Stimulated activated memory B cell treated with anti-CD40 and anti-IgM and Interleukin-4, amounts not matched to agents 10 μg/mL and 1 μg/mL and 100 μg/mL, for 72 hours (primary cell): ENCODE measurements at regions not wholly inside any gene's neighbourhood (a gene's known extent, or its start where the extent isn't known, plus 50 kb on each side); places are given as distances from the start of the nearest gene placed in this dataset.
"Not testable (repeated sequence)": the region's sequence is repeated elsewhere in the genome, so short reads cannot be mapped to it uniquely, and the experiment has no call there.

Experiments
- ATAC-seq: fragments of 150-1000 bp; cut with Tn5 transposase; 2 replicates; pipeline ENCODE4 v1.10.0; 2021
- H3K27ac Mint-ChIP-seq: one replicate; pipeline ENCODE4 v1.8.0; 2022; ENCODE audit warnings: mild to moderate bottlenecking, mixed read lengths
- H3K27me3 Mint-ChIP-seq: one replicate; pipeline ENCODE4 v1.8.0; 2022; ENCODE audit warnings: mixed read lengths
- H3K36me3 Mint-ChIP-seq: one replicate; pipeline ENCODE4 v1.8.0; 2022; ENCODE audit warnings: mixed read lengths
- H3K4me1 Mint-ChIP-seq: one replicate; pipeline ENCODE4 v1.8.0; 2022; ENCODE audit warnings: mixed read lengths
- H3K4me3 Mint-ChIP-seq: one replicate; pipeline ENCODE4 v1.8.0; 2022; ENCODE audit warnings: mild to moderate bottlenecking, moderate library complexity, mixed read lengths
- H3K9me3 Mint-ChIP-seq: one replicate; pipeline ENCODE4 v1.8.0; 2022; ENCODE audit warnings: mixed read lengths

GRCh38 chr6:9810286-9810685, 604.6 kb downstream of the TFAP2A start:
- Mint-ChIP-seq H3K27me3 (no peaks in the 10 kb centered on the region), H3K4me1 (no peaks in the 10 kb centered on the region), H3K36me3 (no peaks in the 10 kb centered on the region), H3K9me3 (peaks cover 6% of the 10 kb centered on the region), H3K4me3 (no peak overlapping the region), H3K27ac (no peak overlapping the region)
- ATAC-seq = no peak

DNA sequence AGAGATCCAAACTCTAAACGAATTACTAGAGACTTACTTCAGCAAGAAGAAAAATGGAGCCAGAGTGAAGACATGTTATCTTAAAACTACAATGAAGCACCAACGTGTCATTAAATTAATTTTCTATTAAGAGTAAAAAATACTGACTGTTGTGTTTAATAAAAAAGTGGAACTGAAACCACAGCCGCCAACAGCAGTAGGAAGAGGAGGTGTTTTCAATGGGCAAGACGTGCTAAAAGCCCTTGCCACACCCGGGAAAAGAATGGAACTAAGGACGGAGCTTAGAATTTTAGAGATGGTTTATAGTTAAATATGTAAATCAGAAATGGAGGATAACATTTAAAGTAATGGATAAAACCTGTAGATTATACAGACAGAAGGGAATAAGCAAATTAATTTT, 608.7 kb downstream of the TFAP2A start:
- Mint-ChIP-seq H3K36me3 (no peaks in the 10 kb centered on the region), H3K4me3 (no peak overlapping the region), H3K4me1 (no peaks in the 10 kb centered on the region), H3K9me3 (peaks cover 9% of the 10 kb centered on the region), H3K27ac (no peak overlapping the region), H3K27me3 (no peaks in the 10 kb centered on the region)
- no peak for ATAC-seq

DNA sequence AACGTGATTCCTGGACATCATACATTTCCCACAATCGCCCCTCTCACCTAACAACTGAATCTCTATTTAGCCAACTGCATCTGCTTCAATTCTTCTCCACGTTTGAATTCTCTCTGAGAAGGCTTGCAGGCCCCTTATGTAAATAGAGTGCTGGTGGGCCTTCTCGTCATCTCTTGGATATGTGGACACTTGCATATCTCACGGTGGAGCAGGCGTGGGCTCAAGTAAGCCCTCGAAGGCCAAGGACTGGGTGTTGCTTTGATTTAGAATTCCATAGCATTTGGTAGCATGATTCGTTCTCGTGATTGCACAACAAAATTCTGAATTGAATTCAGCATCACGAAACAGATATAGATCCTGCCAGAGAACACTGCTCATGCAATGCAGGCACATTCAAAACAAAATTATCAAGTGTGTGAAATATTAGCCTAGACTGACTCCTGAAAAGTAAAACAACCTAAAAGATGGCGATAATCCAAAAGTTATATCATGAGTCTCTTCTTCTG, 613.6 kb downstream of the TFAP2A start:
- H3K9me3 Mint-ChIP-seq = peaks cover 14% of the 10 kb centered on the region
- H3K36me3 Mint-ChIP-seq = no peaks in the 10 kb centered on the region
- H3K4me3 Mint-ChIP-seq = no peak overlapping the region
- no peaks in the 10 kb centered on the region for H3K27me3 Mint-ChIP-seq
- no peak overlapping the region for H3K27ac Mint-ChIP-seq
- no peaks in the 10 kb centered on the region for H3K4me1 Mint-ChIP-seq
- ATAC-seq = no peak

DNA sequence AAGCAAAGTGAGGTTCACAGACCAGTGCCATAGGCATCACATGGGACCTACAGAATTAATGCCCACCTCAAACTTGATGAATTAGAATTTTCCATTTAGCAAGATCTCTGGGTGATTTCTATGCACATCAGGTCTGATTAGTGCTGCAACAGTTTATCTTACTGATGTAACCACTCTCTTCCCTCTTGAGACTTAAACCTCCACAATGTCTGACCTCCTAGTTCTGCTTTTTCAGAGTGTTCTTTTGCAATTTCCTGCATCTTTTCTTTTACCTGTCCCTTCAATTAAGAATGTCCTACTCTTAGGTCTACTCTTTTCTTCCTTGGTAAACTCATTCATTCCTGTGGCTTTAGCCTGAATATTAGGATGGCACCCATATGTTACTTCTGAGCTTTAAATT, 615.3 kb downstream of the TFAP2A start:
- H3K27ac Mint-ChIP-seq = no peak overlapping the region
- no peak overlapping the region for H3K4me3 Mint-ChIP-seq
- H3K9me3 Mint-ChIP-seq = peaks cover 13% of the 10 kb centered on the region
- no peaks in the 10 kb centered on the region for H3K36me3 Mint-ChIP-seq
- ATAC-seq = no peak
- H3K4me1 Mint-ChIP-seq = no peaks in the 10 kb centered on the region
- H3K27me3 Mint-ChIP-seq = no peaks in the 10 kb centered on the region

- no peak overlapping the region for H3K4me3 Mint-ChIP-seq
- H3K27ac Mint-ChIP-seq = no peak overlapping the region
- no peaks in the 10 kb centered on the region for H3K36me3 Mint-ChIP-seq
- ATAC-seq = no peak
- H3K27me3 Mint-ChIP-seq = no peaks in the 10 kb centered on the region
- peaks cover 9% of the 10 kb centered on the region for H3K9me3 Mint-ChIP-seq
- no peaks in the 10 kb centered on the region for H3K4me1 Mint-ChIP-seq
Observed at GRCh38 chr6:9796827-9797226, 618.0 kb downstream of the TFAP2A start.

DNA sequence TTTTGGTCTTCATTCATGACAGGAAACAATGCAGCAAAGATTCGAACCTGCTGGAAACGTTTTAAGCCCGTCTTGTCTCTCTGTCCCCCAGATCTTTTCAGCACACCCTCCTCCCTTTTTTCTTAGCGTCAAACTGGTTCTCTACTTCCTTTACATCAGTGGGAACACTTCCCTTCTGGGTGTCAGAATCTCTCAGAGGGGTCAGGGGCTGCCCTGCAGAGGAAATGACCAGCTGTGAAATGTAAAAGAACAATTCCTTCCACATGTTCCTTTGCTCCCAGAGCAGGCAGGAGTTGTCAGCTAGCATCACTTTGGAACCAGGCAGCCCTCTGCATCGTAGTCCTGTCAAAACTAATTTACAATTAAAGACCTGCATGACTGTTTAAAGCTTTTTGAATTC, 619.0 kb downstream of the TFAP2A start:
- H3K9me3 Mint-ChIP-seq = peaks cover 13% of the 10 kb centered on the region
- no peaks in the 10 kb centered on the region for H3K36me3 Mint-ChIP-seq
- no peak overlapping the region for H3K27ac Mint-ChIP-seq
- no peaks in the 10 kb centered on the region for H3K27me3 Mint-ChIP-seq
- no peak overlapping the region for H3K4me3 Mint-ChIP-seq
- H3K4me1 Mint-ChIP-seq = no peaks in the 10 kb centered on the region
- no peak for ATAC-seq

DNA sequence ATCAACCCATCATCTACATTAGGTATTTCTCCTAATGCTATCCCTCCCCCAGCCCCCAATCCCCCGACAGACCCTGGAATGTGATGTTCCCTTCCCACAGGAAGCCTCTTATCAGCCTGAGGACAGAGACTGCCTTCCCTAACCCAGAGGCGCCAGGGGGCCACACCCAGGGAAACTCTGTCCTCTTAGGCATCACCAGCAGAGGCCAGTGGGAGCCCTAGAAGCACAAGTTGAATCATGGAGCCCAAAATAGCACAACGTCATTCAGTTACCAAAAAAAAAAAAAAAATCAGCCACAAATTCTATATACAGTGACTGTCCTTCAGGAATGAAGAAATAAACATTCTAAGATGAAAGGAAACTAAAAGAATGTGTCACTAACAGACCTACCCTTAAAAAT, 625.7 kb downstream of the TFAP2A start:
- no peak for ATAC-seq
- H3K4me3 Mint-ChIP-seq = no peak overlapping the region

DNA sequence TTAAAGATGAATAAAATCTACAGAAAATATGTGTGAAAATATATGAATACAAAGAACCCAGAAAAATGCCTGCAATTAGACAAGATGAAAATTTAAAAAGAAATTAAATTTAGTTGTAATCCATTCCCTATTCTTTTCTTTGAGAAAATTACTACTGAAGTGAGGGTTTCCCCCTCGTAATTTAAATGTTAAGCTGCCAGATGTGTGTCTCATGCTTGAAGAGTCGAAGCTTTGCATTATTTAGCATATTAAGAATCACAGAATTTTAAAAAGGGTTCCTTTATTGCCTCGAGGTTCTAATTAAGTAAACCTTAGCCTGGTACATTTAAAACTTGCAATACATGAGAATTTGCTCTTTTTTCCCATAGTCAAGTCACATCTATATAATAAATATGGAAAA, 630.1 kb downstream of the TFAP2A start:
- H3K4me1 Mint-ChIP-seq = no peaks in the 10 kb centered on the region
- no peak overlapping the region for H3K27ac Mint-ChIP-seq
- H3K36me3 Mint-ChIP-seq = no peaks in the 10 kb centered on the region
- peaks cover 6% of the 10 kb centered on the region for H3K9me3 Mint-ChIP-seq
- ATAC-seq = no peak
- no peak overlapping the region for H3K4me3 Mint-ChIP-seq
- no peaks in the 10 kb centered on the region for H3K27me3 Mint-ChIP-seq

More for the DNA sequence above, 625.7 kb downstream of the TFAP2A start:
- Mint-ChIP-seq H3K27me3 (no peaks in the 10 kb centered on the region), H3K9me3 (peaks cover 6% of the 10 kb centered on the region), H3K27ac (no peak overlapping the region), H3K36me3 (no peaks in the 10 kb centered on the region), H3K4me1 (no peaks in the 10 kb centered on the region)

- no peaks in the 10 kb centered on the region for H3K4me1 Mint-ChIP-seq
- H3K27ac Mint-ChIP-seq = no peak overlapping the region
- H3K36me3 Mint-ChIP-seq = no peaks in the 10 kb centered on the region
- no peak for ATAC-seq
- no peaks in the 10 kb centered on the region for H3K27me3 Mint-ChIP-seq
- peaks cover 9% of the 10 kb centered on the region for H3K9me3 Mint-ChIP-seq
- H3K4me3 Mint-ChIP-seq = no peak overlapping the region
Observed at GRCh38 chr6:9783567-9783966, 631.3 kb downstream of the TFAP2A start.

DNA sequence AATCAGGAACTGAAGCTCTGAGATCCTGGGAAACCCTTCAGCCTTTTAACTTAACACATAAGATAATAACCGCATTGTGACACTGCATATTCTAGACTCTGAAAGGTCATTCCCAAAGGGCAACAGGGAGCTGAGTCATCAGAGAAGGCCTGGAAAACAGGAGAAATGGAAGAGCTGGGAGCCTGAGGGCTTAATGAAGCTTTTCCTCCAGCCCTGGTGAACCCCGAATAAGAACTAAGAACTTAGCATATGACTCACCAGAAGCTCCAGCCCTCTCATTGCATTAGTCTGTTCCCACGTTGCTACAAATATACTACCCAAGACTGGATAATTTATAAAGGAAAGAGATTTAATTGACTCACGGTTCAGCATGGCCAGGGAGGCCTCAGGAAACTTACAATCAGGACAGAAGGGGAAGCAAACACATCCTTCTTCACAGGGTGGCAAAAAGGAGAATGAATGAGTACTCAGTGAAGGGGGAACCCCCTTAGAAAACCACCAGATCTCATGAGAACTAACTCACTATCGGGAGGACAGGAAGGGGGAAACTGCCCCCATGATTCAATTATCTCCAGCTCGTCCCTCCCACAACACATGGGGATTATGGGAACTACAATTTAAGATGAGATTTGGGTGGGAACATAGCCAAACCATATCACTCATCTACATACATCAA, 648.5 kb downstream of the TFAP2A start:
- no peak for ATAC-seq
- Mint-ChIP-seq H3K4me3 (no peak overlapping the region), H3K36me3 (no peaks in the 10 kb centered on the region), H3K9me3 (peaks cover 4% of the 10 kb centered on the region), H3K27ac (no peak overlapping the region), H3K4me1 (no peaks in the 10 kb centered on the region), H3K27me3 (no peaks in the 10 kb centered on the region)

- no peak overlapping the region for H3K27ac Mint-ChIP-seq
- H3K4me1 Mint-ChIP-seq = no peaks in the 10 kb centered on the region
- no peak overlapping the region for H3K4me3 Mint-ChIP-seq
- no peaks in the 10 kb centered on the region for H3K36me3 Mint-ChIP-seq
- no peak for ATAC-seq
- H3K9me3 Mint-ChIP-seq = peaks cover 5% of the 10 kb centered on the region
- no peaks in the 10 kb centered on the region for H3K27me3 Mint-ChIP-seq
Observed at GRCh38 chr6:9761220-9761619, 653.7 kb downstream of the TFAP2A start.

- H3K27me3 Mint-ChIP-seq = no peaks in the 10 kb centered on the region
- no peak overlapping the region for H3K27ac Mint-ChIP-seq
- no peak for ATAC-seq
- peaks cover 16% of the 10 kb centered on the region for H3K9me3 Mint-ChIP-seq
- no peaks in the 10 kb centered on the region for H3K4me1 Mint-ChIP-seq
- H3K36me3 Mint-ChIP-seq = no peaks in the 10 kb centered on the region
- no peak overlapping the region for H3K4me3 Mint-ChIP-seq
Observed at GRCh38 chr6:9754515-9754914, 660.4 kb downstream of the TFAP2A start.

DNA sequence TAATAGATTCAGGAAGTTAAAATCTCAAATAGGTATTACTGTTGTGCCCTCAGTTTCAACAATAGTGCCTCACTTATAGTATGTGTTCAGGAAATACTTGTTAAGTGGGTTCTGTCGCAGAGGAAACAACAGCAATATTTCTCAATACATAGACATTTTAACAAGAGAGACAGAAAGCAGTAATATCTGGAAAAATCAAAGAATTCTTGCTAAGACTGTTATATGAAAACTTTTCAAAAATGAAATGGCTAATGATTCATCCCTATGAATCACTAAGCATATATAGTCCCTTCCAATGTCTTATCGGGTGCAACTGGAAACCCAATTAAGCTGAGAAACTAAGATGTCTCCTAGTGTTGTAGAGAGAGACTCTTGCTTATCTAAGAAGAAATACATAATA, 668.9 kb downstream of the TFAP2A start:
- H3K9me3 Mint-ChIP-seq = peaks cover 2% of the 10 kb centered on the region
- H3K27ac Mint-ChIP-seq = no peak overlapping the region
- no peaks in the 10 kb centered on the region for H3K36me3 Mint-ChIP-seq
- ATAC-seq = no peak
- H3K27me3 Mint-ChIP-seq = no peaks in the 10 kb centered on the region
- no peaks in the 10 kb centered on the region for H3K4me1 Mint-ChIP-seq
- no peak overlapping the region for H3K4me3 Mint-ChIP-seq

GRCh38 chr6:9745476-9745875, 669.4 kb downstream of the TFAP2A start:
- ATAC-seq = no peak
- Mint-ChIP-seq H3K4me1 (no peaks in the 10 kb centered on the region), H3K4me3 (no peak overlapping the region), H3K9me3 (peaks cover 4% of the 10 kb centered on the region), H3K27ac (no peak overlapping the region), H3K27me3 (no peaks in the 10 kb centered on the region), H3K36me3 (no peaks in the 10 kb centered on the region)

GRCh38 chr6:9744119-9744518, 670.8 kb downstream of the TFAP2A start:
- ATAC-seq = no peak
- Mint-ChIP-seq H3K9me3 (peaks cover 5% of the 10 kb centered on the region), H3K4me3 (no peak overlapping the region), H3K27ac (no peak overlapping the region), H3K27me3 (no peaks in the 10 kb centered on the region), H3K4me1 (no peaks in the 10 kb centered on the region), H3K36me3 (no peaks in the 10 kb centered on the region)

GRCh38 chr6:9732056-9732455, 682.8 kb downstream of the TFAP2A start:
- Mint-ChIP-seq H3K36me3 (no peaks in the 10 kb centered on the region), H3K4me3 (no peak overlapping the region), H3K4me1 (no peaks in the 10 kb centered on the region), H3K9me3 (peaks cover 5% of the 10 kb centered on the region), H3K27ac (no peak overlapping the region), H3K27me3 (no peaks in the 10 kb centered on the region)
- no peak for ATAC-seq

- not testable (repeated sequence) for ATAC-seq, H3K27ac Mint-ChIP-seq, H3K4me1 Mint-ChIP-seq, H3K9me3 Mint-ChIP-seq, H3K36me3 Mint-ChIP-seq, H3K27me3 Mint-ChIP-seq, H3K4me3 Mint-ChIP-seq
Observed at GRCh38 chr6:9725776-9726175, 689.1 kb downstream of the TFAP2A start.
